Stomach (tissue), 4 donors: ENCODE measurements at regions not wholly inside any gene's neighbourhood (a gene's known extent, or its start where the extent isn't known, plus 50 kb on each side); places are given as distances from the start of the nearest gene placed in this dataset.

Source experiments
- CTCF ChIP-seq, 7 experiments: fragments of 450-650 bp in 4 of 7; fragments of 200-600 bp in 3 of 7; sonication (generic) in 3 of 7; IDR thresholded peaks; one replicate each; pipeline ENCODE4 v1.5.1; 2016 to 2019; ENCODE audit warnings: antibody characterized with exemption in 7 of 7, control low read depth in 2 of 7, mild to moderate bottlenecking in 1 of 7
- EP300 ChIP-seq: sonication (generic); formaldehyde crosslinking; IDR thresholded peaks from one replicate; pipeline ENCODE4 v1.6.1; 2017; ENCODE audit warnings: antibody characterized with exemption
- POLR2A ChIP-seq, 4 donors: fragments of 450-650 bp; IDR thresholded peaks; one replicate each; pipeline ENCODE4 v1.6.1; 2016; ENCODE audit warnings: antibody characterized with exemption in 4 of 4, control low read depth in 2 of 4, mild to moderate bottlenecking in 1 of 4, moderate library complexity in 1 of 4

GRCh38 chr7:46589286-46589685 is 668.2 kb upstream of the IGFBP3 start:
- TF ChIP-seq CTCF (IDR thresholded peaks at IDR 0.05) (no peak), POLR2A (IDR thresholded peaks at IDR 0.05) (no peak), EP300 (no peak)
